PC-9 (cell line): ENCODE measurements at regions not wholly inside any gene's neighbourhood (a gene's known extent, or its start where the extent isn't known, plus 50 kb on each side); places are given as distances from the start of the nearest gene placed in this dataset.

Experiments used
- BruUV-seq: library from RNA; stranded (reverse); fragments of 400-500 nt; replicated peaks from 2 replicates; lab custom pipeline; 2021; lab: Mats Ljungman, UMichigan
- CTCF ChIA-PET: fragments of 300-600 bp; sonication (Branson Sonifier 250); formaldehyde crosslinking; loops from one replicate; lab custom pipeline; 2022; ENCODE audit warnings: antibody characterized with exemption; lab: Charles Lee
- POLR2A ChIA-PET: fragments of 300-600 bp; sonication (Branson Sonifier 250); formaldehyde crosslinking; loops from one replicate; lab custom pipeline; 2022; ENCODE audit warnings: antibody characterized with exemption; ENCODE audit not compliant: unreplicated experiment; lab: Charles Lee
- DNase-seq, 2 experiments: peaks; one replicate each; pipeline versions ENCODE4 v3.0.0 to v3.0.0-alpha.2; 2015 to 2022; ENCODE audit warnings: mixed read lengths in 1 of 2
- H2AFZ ChIP-seq: fragments of 200-600 bp; sonication (generic); 2 replicates; pipeline ENCODE4 v1.8.1; 2017; ENCODE audit warnings: antibody characterized with exemption
- H3F3A ChIP-seq: fragments of 200-600 bp; sonication (generic); 2 replicates; pipeline ENCODE4 v1.8.1; 2017; ENCODE audit warnings: antibody characterized with exemption, mild to moderate bottlenecking, low read depth; ENCODE audit not compliant: insufficient read depth
- H3K27ac ChIP-seq: fragments of 200-600 bp; sonication (generic); 2 replicates; pipeline ENCODE4 v1.6.1; 2016; ENCODE audit warnings: mixed run types
- H3K27me3 ChIP-seq: fragments of 200-600 bp; sonication (generic); 2 replicates; pipeline ENCODE4 v1.6.1; 2016; ENCODE audit warnings: low read depth, mixed run types; ENCODE audit not compliant: insufficient read depth
- H3K36me3 ChIP-seq: fragments of 200-600 bp; sonication (generic); 2 replicates; pipeline ENCODE4 v1.6.1; 2016; ENCODE audit warnings: low read depth, mixed run types
- H3K4me1 ChIP-seq: fragments of 200-600 bp; sonication (generic); replicated peaks from 2 replicates; pipeline ENCODE4 v1.6.1; 2016; ENCODE audit warnings: mixed run types; ENCODE audit not compliant: insufficient read depth
- H3K4me2 ChIP-seq: fragments of 200-600 bp; sonication (generic); 2 replicates; pipeline ENCODE4 v1.6.1; 2017; ENCODE audit warnings: mixed run types
- H3K4me3 ChIP-seq: fragments of 200-600 bp; sonication (generic); 2 replicates; pipeline ENCODE4 v1.6.1; 2016; ENCODE audit warnings: mixed run types
- H3K79me2 ChIP-seq: fragments of 200-600 bp; sonication (generic); 2 replicates; pipeline ENCODE4 v1.6.1; 2017; ENCODE audit warnings: low read depth, mixed run types
- H3K9me2 ChIP-seq: fragments of 200-600 bp; sonication (generic); 2 replicates; pipeline ENCODE4 v1.8.1; 2017; ENCODE audit warnings: mild to moderate bottlenecking; ENCODE audit not compliant: insufficient read depth
- H3K9me3 ChIP-seq: fragments of 200-600 bp; sonication (generic); 2 replicates; pipeline ENCODE4 v1.8.1; 2016; ENCODE audit warnings: low read depth; ENCODE audit not compliant: insufficient read depth
- H4K20me1 ChIP-seq: fragments of 200-600 bp; sonication (generic); 2 replicates; pipeline ENCODE4 v1.8.1; 2017; ENCODE audit not compliant: insufficient read depth
- CTCF ChIP-seq: fragments of 200-600 bp; sonication (generic); conservative IDR thresholded peaks from 2 replicates; pipeline ENCODE4 v1.6.1; 2017; ENCODE audit warnings: mixed run types, antibody characterized with exemption, mild to moderate bottlenecking, moderate library complexity
- EZH2 ChIP-seq: fragments of 200-600 bp; sonication (generic); IDR thresholded peaks from 2 replicates; pipeline ENCODE4 v1.8.0; 2017; ENCODE audit warnings: antibody characterized with exemption, low read depth
- intact Hi-C: fragments of 100-400 bp; cut with micrococcal nuclease; formaldehyde crosslinking; loops from one replicate; pipeline ENCODE4 v1.10.0; 2022; ENCODE audit not compliant: unreplicated experiment

DNA sequence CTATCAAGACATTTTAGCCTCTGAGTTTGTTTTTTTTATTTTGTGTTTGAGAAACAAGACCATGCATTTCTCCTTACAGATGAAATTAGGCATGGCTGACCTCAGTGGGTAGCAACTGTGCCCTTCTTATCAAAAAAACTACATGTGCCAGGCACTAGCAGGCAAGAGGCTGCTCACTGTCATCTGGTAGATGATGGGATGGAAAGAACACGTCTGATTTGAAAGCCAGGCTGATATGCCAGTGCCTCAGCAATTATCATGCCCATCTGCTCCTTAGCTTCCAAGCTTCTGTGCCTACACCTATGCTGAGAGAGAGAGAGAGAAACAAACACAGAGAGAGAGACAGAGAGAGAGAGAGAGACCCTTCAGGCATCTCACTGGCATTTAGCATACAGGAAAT lies 149.9 kb downstream of the C6orf118 start:
- Histone ChIP-seq H3K79me2 (no peaks in the 10 kb centered on the region), H3K27me3 (peaks cover 23% of the 10 kb centered on the region; the same call in 1 of the 2 replicates), H3K4me3 (no peak overlapping the region), H3K4me1 (no peaks in the 10 kb centered on the region), H3K9me2 (no peaks in the 10 kb centered on the region), H4K20me1 (no peaks in the 10 kb centered on the region), H3K36me3 (no peaks in the 10 kb centered on the region), H3K27ac (no peak overlapping the region), H3K9me3 (no peaks in the 10 kb centered on the region), H3F3A (no peaks in the 10 kb centered on the region), H3K4me2 (no peak overlapping the region), H2AFZ (no peak overlapping the region)
- no peak for TF ChIP-seq EZH2
- TF ChIP-seq CTCF = no peak
- ChIA-PET POLR2A (no interaction called here), CTCF (no interaction called here)
- DNase-seq = no peak
- no TSS peak for BruUV-seq
- intact Hi-C loops = no loop called here

DNA sequence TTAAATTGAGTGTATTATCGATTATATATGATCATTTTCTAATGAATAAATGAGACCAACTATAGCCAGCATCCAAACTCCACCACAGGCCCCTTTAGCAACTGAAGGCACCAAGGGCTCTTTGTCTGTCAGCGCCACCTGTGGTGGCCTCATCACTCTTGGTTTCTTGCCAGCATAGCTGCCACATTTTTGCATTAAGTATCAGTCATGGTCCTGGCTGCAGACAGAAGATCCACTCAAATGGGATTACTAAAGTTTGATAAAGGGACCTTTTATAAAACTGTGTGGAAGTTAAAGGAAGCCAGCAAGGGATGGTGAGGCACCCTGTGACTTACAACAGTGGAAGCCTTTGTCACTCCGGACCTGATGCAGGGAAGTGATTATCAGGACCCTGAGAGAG lies 162.9 kb downstream of the C6orf118 start:
- Histone ChIP-seq H4K20me1 (no peaks in the 10 kb centered on the region), H3K4me3 (no peak overlapping the region), H3K27ac (no peak overlapping the region), H3K4me1 (no peaks in the 10 kb centered on the region), H3K9me3 (no peaks in the 10 kb centered on the region), H3K36me3 (no peaks in the 10 kb centered on the region), H3K4me2 (no peak overlapping the region), H3K79me2 (no peaks in the 10 kb centered on the region), H3K9me2 (no peaks in the 10 kb centered on the region), H2AFZ (no peak overlapping the region), H3K27me3 (no peaks in the 10 kb centered on the region), H3F3A (no peaks in the 10 kb centered on the region; the same call in 1 of the 2 replicates)
- POLR2A ChIA-PET = no interaction called here
- DNase-seq = no peak
- CTCF ChIA-PET = no interaction called here
- TF ChIP-seq CTCF = no peak
- no peak for TF ChIP-seq EZH2
- BruUV-seq = no TSS peak
- intact Hi-C loops = no loop called here

DNA sequence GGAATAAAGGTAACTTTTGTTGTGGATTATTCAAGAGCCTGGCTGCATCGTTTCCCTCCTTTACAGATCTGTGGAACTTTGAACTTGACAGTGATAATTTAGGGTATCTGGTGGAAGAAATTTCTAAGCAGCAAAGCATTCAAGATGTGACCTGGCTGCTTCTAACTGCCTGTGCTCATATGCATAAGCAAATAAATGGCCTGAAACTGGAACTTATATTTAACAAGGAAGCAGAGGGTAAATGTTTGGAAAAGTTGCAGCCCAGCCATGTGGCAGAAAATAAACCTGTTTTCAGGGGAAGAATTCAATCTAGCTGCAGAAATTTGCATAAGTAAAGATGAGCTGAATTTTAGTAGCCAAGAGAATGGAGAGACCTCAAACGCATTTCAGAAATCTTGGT lies 173.5 kb downstream of the C6orf118 start:
- ChIA-PET CTCF (no interaction called here), POLR2A (no interaction called here)
- no peak for DNase-seq
- no peak overlapping the region for H3K27ac ChIP-seq
- no TSS peak for BruUV-seq
- intact Hi-C loops = no loop called here
- H3K4me2 ChIP-seq = no peak overlapping the region
- H3K4me3 ChIP-seq = no peak overlapping the region
- H2AFZ ChIP-seq = no peak overlapping the region
- no peaks in the 10 kb centered on the region for H3K27me3 ChIP-seq
- no peaks in the 10 kb centered on the region; the same call in 1 of the 2 replicates for H3K9me3 ChIP-seq
- H3K4me1 ChIP-seq = no peaks in the 10 kb centered on the region
- no peaks in the 10 kb centered on the region for H4K20me1 ChIP-seq
- H3K79me2 ChIP-seq = no peaks in the 10 kb centered on the region
- TF ChIP-seq CTCF = no peak
- no peak for TF ChIP-seq EZH2
- no peaks in the 10 kb centered on the region for H3K36me3 ChIP-seq
- no peaks in the 10 kb centered on the region for H3F3A ChIP-seq
- no peaks in the 10 kb centered on the region for H3K9me2 ChIP-seq
